H1 (cell line): ENCODE measurements at regions not wholly inside any gene's neighbourhood (a gene's known extent, or its start where the extent isn't known, plus 50 kb on each side); places are given as distances from the start of the nearest gene placed in this dataset.

Experiments
- CTCF ChIA-PET: fragments of 300-600 bp; sonication (Branson Sonifier 250); formaldehyde crosslinking; loops from one replicate; lab custom pipeline; 2021; ENCODE audit not compliant: partially characterized antibody; lab: Charles Lee
- POLR2A ChIA-PET: fragments of 300-600 bp; sonication (Branson Sonifier 250); formaldehyde crosslinking; loops from one replicate; lab custom pipeline; 2021; ENCODE audit warnings: inconsistent platforms; ENCODE audit not compliant: partially characterized antibody; lab: Charles Lee
- DNase-seq, 2 experiments: peaks; one replicate each; pipeline versions ENCODE4 v3.0.0 to v3.0.0-alpha.2; 2010 to 2022; ENCODE audit warnings: low spot score in 2 of 2, low read depth in 1 of 2, mixed read lengths in 1 of 2
- FAIRE-seq: peaks from 2 replicates; lab custom pipeline; 2011; peaks lifted over from hg19 to GRCh38; lab: Jason Lieb, UNC
- H2AFZ ChIP-seq: 2 replicates; pipeline ENCODE4 v1.8.1; 2012; ENCODE audit warnings: low read length, inconsistent platforms
- H2AK5ac ChIP-seq: 2 replicates; pipeline ENCODE4 v1.6.1; 2013; ENCODE audit warnings: low read depth, low read length
- H2BK120ac ChIP-seq: replicated peaks from 2 replicates; pipeline ENCODE3; 2013; ENCODE audit warnings: low read depth, low read length, inconsistent platforms
- H2BK12ac ChIP-seq: 2 replicates; pipeline ENCODE4 v1.6.1; 2013; ENCODE audit warnings: low read depth, low read length
- H2BK15ac ChIP-seq: 2 replicates; pipeline ENCODE4 v1.6.1; 2013; ENCODE audit warnings: low read length
- H2BK20ac ChIP-seq: 2 replicates; pipeline ENCODE4 v1.6.1; 2013; ENCODE audit warnings: low read length
- H2BK5ac ChIP-seq: 2 replicates; pipeline ENCODE4 v1.6.1; 2013; ENCODE audit warnings: low read depth, low read length
- H3K14ac ChIP-seq: 2 replicates; pipeline ENCODE4 v1.6.1; 2013; ENCODE audit warnings: inconsistent platforms; ENCODE audit not compliant: insufficient read length
- H3K18ac ChIP-seq: 2 replicates; pipeline ENCODE4 v1.6.1; 2013; ENCODE audit warnings: low read length; ENCODE audit errors: extremely low read depth
- H3K23ac ChIP-seq: 2 replicates; pipeline ENCODE4 v1.6.1; 2013; ENCODE audit warnings: inconsistent platforms; ENCODE audit not compliant: insufficient read length
- H3K23me2 ChIP-seq: 2 replicates; pipeline ENCODE4 v1.6.1; 2013; ENCODE audit warnings: low read depth, low read length
- H3K27ac ChIP-seq: 2 replicates; pipeline ENCODE4 v1.6.1; 2011; ENCODE audit warnings: low read depth, low read length, inconsistent platforms
- H3K27me3 ChIP-seq, 4 experiments: replicated peaks in 1 of 4; 1 replicate in 1 of 4; 2 replicates in 3 of 4; pipeline versions ENCODE4 v1.6.1 to v1.8.1; 2011 to 2013; ENCODE audit warnings: low read length in 3 of 4, mild to moderate bottlenecking in 3 of 4, inconsistent platforms in 2 of 4, mixed read lengths in 2 of 4, moderate library complexity in 1 of 4; ENCODE audit not compliant: control insufficient read depth in 3 of 4, insufficient read depth in 3 of 4; ENCODE audit errors: extremely low read depth in 1 of 4
- H3K36me3 ChIP-seq, 4 experiments: 2 replicates each; pipeline versions ENCODE4 v1.6.1 to v1.8.1; 2011 to 2013; ENCODE audit warnings: mild to moderate bottlenecking in 4 of 4, low read length in 3 of 4, moderate library complexity in 2 of 4, control low read depth in 1 of 4, inconsistent platforms in 1 of 4; ENCODE audit not compliant: insufficient read depth in 4 of 4, control insufficient read depth in 2 of 4
- H3K4ac ChIP-seq: replicated peaks from 2 replicates; pipeline ENCODE3; 2013; ENCODE audit warnings: low read length, low read depth, mixed read lengths, inconsistent platforms; ENCODE audit not compliant: insufficient read length
- H3K4me1 ChIP-seq, 4 experiments: replicated peaks in 1 of 4; 1 replicate in 1 of 4; 2 replicates in 3 of 4; pipeline versions ENCODE4 v1.6.1 to v1.8.1; 2011 to 2013; ENCODE audit warnings: low read length in 3 of 4, inconsistent platforms in 2 of 4, mixed read lengths in 1 of 4; ENCODE audit not compliant: insufficient read depth in 4 of 4, control insufficient read depth in 3 of 4
- H3K4me2 ChIP-seq, 2 experiments: 2 replicates each; pipeline versions ENCODE4 v1.6.1 to v1.8.1; 2011 to 2013; ENCODE audit warnings: low read depth in 2 of 2, low read length in 2 of 2, control low read depth in 1 of 2, inconsistent platforms in 1 of 2, mild to moderate bottlenecking in 1 of 2; ENCODE audit not compliant: insufficient read depth in 1 of 2
- H3K4me3 ChIP-seq, 4 experiments: fragments of 200-600, 300-600 bp in 1 of 4; sonication (generic), shearing (Covaris generic), sonication (Bioruptor Twin) in 1 of 4; 2 replicates each; pipeline versions ENCODE4 v1.5.1 to v1.8.1; 2011 to 2016; ENCODE audit warnings: low read length in 4 of 4, low read depth in 3 of 4, control low read depth in 2 of 4, inconsistent platforms in 2 of 4, mild to moderate bottlenecking in 2 of 4, mixed read lengths in 1 of 4, moderate library complexity in 1 of 4; ENCODE audit not compliant: insufficient read depth in 2 of 4; ENCODE audit errors: extremely low read depth in 1 of 4
- H3K56ac ChIP-seq: replicated peaks from 2 replicates; pipeline ENCODE3; 2013; ENCODE audit warnings: low read depth, mild to moderate bottlenecking, mixed read lengths, low read length, inconsistent platforms; ENCODE audit not compliant: insufficient read length
- H3K79me1 ChIP-seq: 2 replicates; pipeline ENCODE4 v1.6.1; 2013; ENCODE audit warnings: low read depth, low read length, control low read depth
- H3K79me2 ChIP-seq, 2 experiments: 2 replicates each; pipeline versions ENCODE4 v1.6.1 to v1.8.1; 2012 to 2013; ENCODE audit warnings: low read length in 2 of 2, mild to moderate bottlenecking in 2 of 2, inconsistent platforms in 1 of 2; ENCODE audit not compliant: insufficient read depth in 2 of 2, control insufficient read depth in 1 of 2
- H3K9ac ChIP-seq, 4 experiments: replicated peaks in 1 of 4; 1 replicate in 1 of 4; 2 replicates in 3 of 4; pipeline versions ENCODE4 v1.6.1 to v1.8.1; 2011 to 2013; ENCODE audit warnings: low read depth in 3 of 4, low read length in 3 of 4, control low read depth in 2 of 4, mild to moderate bottlenecking in 2 of 4, moderate library complexity in 2 of 4, inconsistent platforms in 1 of 4; ENCODE audit errors: extremely low read depth in 1 of 4
- H3K9me3 ChIP-seq, 2 experiments: 2 replicates each; pipeline versions ENCODE4 v1.6.1 to v1.8.1; 2012 to 2013; ENCODE audit warnings: mild to moderate bottlenecking in 2 of 2, moderate library complexity in 2 of 2, control low read depth in 1 of 2, inconsistent platforms in 1 of 2, low read depth in 1 of 2, low read length in 1 of 2, mixed read lengths in 1 of 2; ENCODE audit not compliant: insufficient read depth in 2 of 2
- H4K20me1 ChIP-seq, 2 experiments: replicated peaks in 1 of 2; 2 replicates each; pipeline versions ENCODE3 to v1.8.1; 2011 to 2013; ENCODE audit warnings: inconsistent platforms in 2 of 2, low read length in 2 of 2, mild to moderate bottlenecking in 1 of 2; ENCODE audit not compliant: insufficient read depth in 2 of 2, control insufficient read depth in 1 of 2
- H4K5ac ChIP-seq: 2 replicates; pipeline ENCODE4 v1.6.1; 2013; ENCODE audit warnings: low read length, low read depth, mixed read lengths, inconsistent platforms; ENCODE audit not compliant: insufficient read length
- H4K8ac ChIP-seq: 2 replicates; pipeline ENCODE4 v1.8.0; 2013; ENCODE audit warnings: mild to moderate bottlenecking, moderate library complexity, low read length, inconsistent platforms; ENCODE audit not compliant: insufficient read depth; ENCODE audit errors: extremely low read depth
- H4K91ac ChIP-seq: replicated peaks from 2 replicates; pipeline ENCODE3; 2013; ENCODE audit warnings: low read length, mixed read lengths, inconsistent platforms; ENCODE audit not compliant: insufficient read length
- CHD2 ChIP-seq: IDR thresholded peaks from 2 replicates; pipeline ENCODE4 v1.6.1; 2012; ENCODE audit warnings: low read length, improper control_type of control experiment
- CTBP2 ChIP-seq: IDR thresholded peaks from 2 replicates; pipeline ENCODE4 v1.7.0; 2011; ENCODE audit warnings: borderline replicate concordance, mild to moderate bottlenecking, moderate library complexity, mixed read lengths, low read length; ENCODE audit not compliant: insufficient read depth, insufficient read length
- KDM1A ChIP-seq: fragments of 200-600, 300-600 bp; sonication (generic); IDR thresholded peaks from 2 replicates; pipeline ENCODE4 v1.7.1; 2016; ENCODE audit warnings: mild to moderate bottlenecking, low read length, borderline replicate concordance
- KDM5A ChIP-seq: fragments of 200-600 bp; IDR thresholded peaks from 2 replicates; pipeline ENCODE4 v1.7.1; 2012; ENCODE audit warnings: mild to moderate bottlenecking, low read length, inconsistent platforms, mixed read lengths
- NRF1 ChIP-seq: IDR thresholded peaks from 2 replicates; pipeline ENCODE4 v1.6.1; 2011; ENCODE audit warnings: mild to moderate bottlenecking, low read depth, low read length, improper control_type of control experiment
- SIN3A ChIP-seq, 2 experiments: IDR thresholded peaks in 1 of 2; conservative IDR thresholded peaks in 1 of 2; 2 replicates each; pipeline ENCODE4 v1.6.1; 2011 to 2012; ENCODE audit warnings: low read length in 2 of 2, improper control_type of control experiment in 1 of 2, low read depth in 1 of 2, mild to moderate bottlenecking in 1 of 2
- SP1 ChIP-seq: IDR thresholded peaks from 2 replicates; pipeline ENCODE4 v1.6.1; 2011; ENCODE audit warnings: low read depth, low read length
- TAF1 ChIP-seq: IDR thresholded peaks from 2 replicates; pipeline ENCODE4 v1.6.1; 2011; ENCODE audit warnings: mild to moderate bottlenecking, low read depth, low read length
- WGBS, 2 experiments: shearing (Covaris generic) in 1 of 2; methylation state at CpG; one replicate each; pipeline versions ENCODE4 v1.1.6 to v1.1.7; 2013 to 2015; ENCODE audit warnings: low lambda C conversion rate in 2 of 2, mixed read lengths in 2 of 2, inconsistent platforms in 1 of 2, low coverage in 1 of 2, missing lambda C conversion rate in 1 of 2; ENCODE audit not compliant: insufficient replicate concordance in 2 of 2, insufficient coverage in 1 of 2, insufficient read length in 1 of 2; ENCODE audit errors: extremely low coverage in 1 of 2, missing lambda C conversion rate in 1 of 2; 5-methylcytosine and 5-hydroxymethylcytosine counted together
- TF ChIP-seq, protein P1 (sequence below): IDR thresholded peaks from 2 replicates; pipeline ENCODE4 v1.6.1; 2011; ENCODE audit warnings: low read depth, mild to moderate bottlenecking, low read length; ENCODE audit not compliant: insufficient read depth

DNA sequence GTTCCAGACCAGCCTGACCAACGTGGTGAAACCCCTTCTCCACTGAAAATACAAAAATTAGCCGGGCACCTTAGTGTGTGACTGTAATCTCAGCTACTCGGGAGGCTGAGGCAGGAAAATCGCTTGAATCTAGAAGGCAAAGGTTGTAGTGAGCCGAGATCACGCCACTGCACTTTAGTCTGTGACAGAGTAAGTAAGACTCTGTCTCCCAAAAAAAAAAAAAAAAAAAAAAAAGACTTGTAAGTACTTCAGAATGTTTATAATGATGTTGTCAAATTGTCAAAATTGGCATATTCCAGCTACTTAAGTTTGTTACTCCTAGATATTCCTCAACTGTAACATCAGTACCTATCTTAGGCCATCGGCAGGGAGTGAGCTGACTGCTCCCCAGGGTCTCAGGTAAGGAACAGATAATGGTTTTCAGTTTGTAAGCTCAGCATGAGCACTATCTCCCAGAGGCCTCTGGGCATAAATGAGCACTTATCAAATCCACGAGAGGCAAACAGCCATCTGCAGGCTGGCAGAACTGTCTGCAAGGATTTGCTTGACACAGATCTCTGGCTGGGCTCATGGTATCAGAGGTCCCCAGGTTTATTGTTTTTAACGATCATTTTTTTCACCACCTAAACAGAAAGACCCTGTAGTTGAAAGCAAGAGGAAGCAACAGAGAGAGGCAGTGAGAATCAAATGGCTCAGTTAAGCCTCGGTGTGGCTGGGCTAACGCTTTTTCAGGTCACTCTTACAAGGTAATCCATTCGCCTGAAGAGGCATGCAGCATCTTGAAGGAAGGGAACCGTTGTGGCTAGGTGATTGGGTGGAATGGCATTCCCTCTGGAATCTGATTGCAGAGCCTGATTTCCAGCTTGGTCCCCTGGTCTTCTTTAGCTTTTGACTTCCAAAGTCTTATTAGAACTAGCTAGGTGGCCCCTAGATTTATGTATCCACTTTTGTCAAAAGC, 115.9 kb downstream of the LY86 start:
- Histone ChIP-seq H4K8ac (no peak overlapping the region), H2AFZ (peak overlapping the region; percentile 70), H3K9me3 (no peaks in the 10 kb centered on the region), H3K79me1 (no peaks in the 10 kb centered on the region), H3K23me2 (no peaks in the 10 kb centered on the region), H2BK120ac (no peak overlapping the region), H3K9ac (no peak overlapping the region), H3K4me3 (no peak overlapping the region), H2AK5ac (no peak overlapping the region), H3K4me1 (peaks cover 0 to 5% (median 0%) of the 10 kb centered on the region in 4 experiments; a peak in 3 of 7 replicates), H3K56ac (no peak overlapping the region), H3K27me3 (no peaks in the 10 kb centered on the region), H3K36me3 (no peaks in the 10 kb centered on the region), H4K5ac (no peak overlapping the region), H3K23ac (no peak overlapping the region), H2BK20ac (no peak overlapping the region), H4K91ac (no peak overlapping the region), H3K18ac (no peak overlapping the region), H3K4ac (no peak overlapping the region), H3K79me2 (no peaks in the 10 kb centered on the region), H3K27ac (no peak overlapping the region), H2BK15ac (no peak overlapping the region), H4K20me1 (no peaks in the 10 kb centered on the region), H2BK5ac (no peak overlapping the region), H3K4me2 (no peak overlapping the region), H2BK12ac (no peak overlapping the region), H3K14ac (no peak overlapping the region)
- 92% methylated on average over 13 of the region's 13 CpGs; no CpG with 5 or more reads in 1 of the 2 experiments for WGBS, 2 experiments
- FAIRE-seq (no peak), DNase-seq (no peak)
- POLR2A ChIA-PET = no interaction called here
- TF ChIP-seq TAF1 (no peak), KDM5A (no peak), NRF1 (no peak), CHD2 (no peak), SP1 (no peak), SIN3A (conservative IDR thresholded peaks at IDR 0.05 in 1 of 2, IDR thresholded peaks at IDR 0.05 in 1 of 2; ENCODE audit: low read depth in 1 of 2, low read length in 2 of 2) (no peak), CTBP2 (no peak), KDM1A (no peak)
- TF ChIP-seq, protein P1, sequence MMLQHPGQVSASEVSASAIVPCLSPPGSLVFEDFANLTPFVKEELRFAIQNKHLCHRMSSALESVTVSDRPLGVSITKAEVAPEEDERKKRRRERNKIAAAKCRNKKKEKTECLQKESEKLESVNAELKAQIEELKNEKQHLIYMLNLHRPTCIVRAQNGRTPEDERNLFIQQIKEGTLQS = no peak
- CTCF ChIA-PET = interaction anchor here (0.6 to 3.0 kb wide), 9 partner anchors 8 to 534 kb away, joined by 3 to 15 read pairs (median 6); no protein-coding TSS in a partner anchor
